HuH-7.5 (cell line): ENCODE measurements at regions not wholly inside any gene's neighbourhood (a gene's known extent, or its start where the extent isn't known, plus 50 kb on each side); places are given as distances from the start of the nearest gene placed in this dataset.
"Not testable (repeated sequence)": the region's sequence is repeated elsewhere in the genome, so short reads cannot be mapped to it uniquely, and the experiment has no call there.

ENCODE experiments used
- DNase-seq: peaks from one replicate; pipeline ENCODE4 v3.0.0; 2011; ENCODE audit warnings: low spot score

DNA sequence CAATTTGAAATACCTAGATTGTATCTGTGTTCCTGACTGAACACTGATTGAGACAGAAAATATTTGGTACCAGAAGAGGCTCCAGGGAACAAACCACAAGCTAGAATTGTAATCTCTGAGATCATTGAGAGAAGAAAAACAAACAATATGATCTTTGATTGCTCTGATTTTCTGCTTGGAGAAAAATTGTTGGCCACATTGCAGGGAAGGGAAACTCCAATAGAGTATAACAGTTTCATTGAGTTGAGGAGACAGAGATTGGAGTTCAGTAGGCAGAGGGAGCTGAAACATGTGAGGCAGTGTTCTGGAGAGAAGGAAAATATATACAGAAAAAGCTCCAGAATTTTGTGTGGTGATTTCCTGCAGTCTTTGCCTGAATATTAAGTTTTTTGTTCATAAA is 158.2 kb downstream of the C4orf33 start:
- no peak for DNase-seq

DNA sequence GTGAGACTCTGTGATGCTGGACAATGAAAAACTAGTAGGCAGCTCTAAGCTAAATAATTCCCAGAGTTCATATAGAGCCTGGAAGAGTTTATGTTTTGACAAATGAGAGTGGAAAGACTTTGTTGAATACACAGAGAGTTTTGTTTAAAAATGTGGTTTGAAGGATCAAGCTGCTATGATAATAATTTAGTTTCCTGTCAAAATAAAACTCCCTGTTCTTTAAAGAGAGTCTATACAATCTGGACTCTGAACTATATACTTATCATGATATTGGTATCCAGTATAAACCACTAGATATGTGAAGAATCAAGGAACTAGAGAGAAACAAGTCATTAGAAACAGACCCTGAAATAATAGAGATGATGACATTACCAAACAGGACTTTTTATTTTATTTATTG is 158.6 kb downstream of the C4orf33 start:
- no peak for DNase-seq

DNA sequence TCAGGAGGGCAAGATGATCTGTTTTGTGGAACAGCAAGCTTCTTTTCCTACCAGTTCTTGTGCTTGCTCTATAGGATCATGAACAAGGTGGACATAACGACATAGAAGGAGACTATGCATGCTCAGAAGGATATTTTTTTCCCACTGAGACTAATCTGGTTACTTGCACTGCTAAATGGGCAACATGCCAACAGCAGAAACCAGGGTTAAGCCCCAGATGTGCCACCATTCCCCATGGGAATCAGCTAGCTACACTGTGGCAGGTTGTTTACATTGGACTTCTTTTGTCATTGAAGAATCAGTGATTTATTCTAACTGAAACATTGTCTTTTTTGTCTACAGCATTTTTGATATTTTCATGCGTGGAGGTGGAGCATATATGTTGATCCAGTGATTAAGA is 165.6 kb downstream of the C4orf33 start:
- DNase-seq: no peak

DNA sequence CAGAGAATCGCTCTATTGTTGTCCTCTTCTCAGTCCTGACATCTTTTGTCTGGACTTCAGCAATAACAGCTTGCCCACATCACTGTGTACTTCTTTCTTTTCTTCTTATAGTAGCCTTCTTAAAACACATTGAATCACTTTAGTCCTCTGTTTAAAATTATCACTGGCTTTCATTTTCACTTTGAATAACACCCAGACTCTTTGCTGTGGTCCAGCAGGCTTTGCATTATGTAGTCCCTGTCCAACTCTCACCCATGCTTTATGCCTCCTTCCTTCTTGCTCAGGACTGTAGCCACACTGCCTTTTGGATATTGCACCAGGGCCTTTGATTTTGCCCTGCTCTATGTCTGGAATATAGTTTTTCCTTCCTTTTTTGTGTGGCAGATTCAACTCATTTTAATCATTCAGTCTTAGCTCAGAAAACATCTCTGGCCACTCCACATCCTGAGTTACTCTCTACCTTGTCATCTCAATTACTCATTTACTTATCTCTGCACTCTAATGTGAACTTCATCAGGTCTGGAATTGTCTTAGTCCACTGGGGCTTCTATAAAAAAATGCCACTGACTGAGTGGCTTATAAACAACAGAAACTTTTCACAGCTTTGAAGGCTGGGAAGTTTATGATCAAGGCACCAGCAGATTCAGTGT is 168.2 kb downstream of the C4orf33 start:
- no peak for DNase-seq

DNA sequence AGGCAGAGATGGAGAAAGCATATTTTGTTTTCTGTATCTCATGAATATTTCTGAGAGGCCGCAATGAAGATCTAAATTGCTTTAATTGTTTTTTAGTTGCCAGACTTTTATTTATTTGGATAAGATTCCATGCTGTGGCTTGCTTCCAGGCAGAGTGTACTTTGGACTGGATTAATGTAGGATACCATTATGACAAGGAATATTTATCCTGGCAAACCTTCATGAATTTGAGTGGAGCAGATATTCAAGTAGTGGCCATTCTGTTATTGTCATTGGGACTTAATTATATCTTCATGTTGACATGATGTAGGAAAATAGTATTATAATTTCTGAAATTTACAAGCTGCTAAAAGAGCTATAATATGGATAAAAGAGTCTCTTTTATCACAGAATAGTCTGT is 182.9 kb downstream of the C4orf33 start:
- no peak for DNase-seq

DNA sequence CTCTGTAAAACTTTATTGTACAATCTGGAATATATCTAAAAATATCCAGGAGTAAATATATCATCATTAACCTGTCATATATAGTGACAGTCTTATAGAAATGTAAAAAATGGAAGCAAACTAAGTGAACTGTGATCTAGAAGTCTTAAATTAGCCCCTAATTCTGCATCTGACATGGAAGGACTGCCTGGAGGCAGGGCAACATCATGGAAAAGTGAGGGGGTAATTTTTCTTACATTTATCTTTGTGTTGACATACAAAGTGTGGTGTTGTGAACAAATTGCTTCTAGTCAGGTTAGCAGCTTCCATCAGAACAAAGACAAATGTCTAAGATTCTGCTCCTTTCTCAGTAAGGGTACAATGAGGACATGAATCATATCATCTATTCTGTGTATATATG is 186.3 kb downstream of the C4orf33 start:
- DNase-seq: no peak

DNA sequence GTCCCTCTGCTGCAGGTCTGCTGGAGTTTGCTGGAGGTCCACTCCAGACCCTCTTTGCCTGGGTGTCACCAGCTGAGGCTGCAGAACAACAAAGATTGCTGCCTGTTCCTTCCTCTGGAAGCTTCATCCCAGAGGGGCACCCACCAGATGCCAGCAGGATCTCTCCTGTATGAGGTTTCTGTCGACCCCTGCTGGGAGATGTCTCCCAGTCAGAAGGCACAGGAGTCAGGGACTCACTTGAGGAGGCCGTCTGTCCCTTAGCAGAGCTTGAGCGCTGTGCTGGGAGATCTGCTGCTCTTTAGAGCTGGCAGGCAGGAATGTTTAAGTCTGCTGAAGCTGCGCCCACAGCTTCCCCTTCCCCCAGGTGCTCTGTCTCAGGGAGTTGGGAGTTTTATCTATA is 196.2 kb downstream of the C4orf33 start:
- DNase-seq: not testable (repeated sequence)

DNA sequence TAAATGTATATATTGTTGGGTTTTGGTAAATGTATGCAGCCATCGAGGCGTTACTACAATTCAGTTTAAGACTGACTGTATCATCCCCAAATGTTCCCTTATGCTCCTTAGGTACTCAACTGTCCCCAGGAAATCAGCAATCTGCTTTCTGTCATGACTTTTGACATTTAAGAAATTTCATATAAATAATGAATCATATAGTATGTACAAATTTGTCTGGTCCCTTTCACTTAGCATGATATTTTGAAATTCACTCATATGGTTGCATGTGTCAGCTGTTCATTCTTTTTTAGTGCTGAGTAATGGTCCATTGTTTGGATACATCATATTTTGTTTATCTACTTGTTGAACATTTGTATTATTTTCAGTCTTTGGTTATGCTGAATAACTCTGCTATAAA is 218.8 kb downstream of the C4orf33 start:
- DNase-seq: no peak

DNA sequence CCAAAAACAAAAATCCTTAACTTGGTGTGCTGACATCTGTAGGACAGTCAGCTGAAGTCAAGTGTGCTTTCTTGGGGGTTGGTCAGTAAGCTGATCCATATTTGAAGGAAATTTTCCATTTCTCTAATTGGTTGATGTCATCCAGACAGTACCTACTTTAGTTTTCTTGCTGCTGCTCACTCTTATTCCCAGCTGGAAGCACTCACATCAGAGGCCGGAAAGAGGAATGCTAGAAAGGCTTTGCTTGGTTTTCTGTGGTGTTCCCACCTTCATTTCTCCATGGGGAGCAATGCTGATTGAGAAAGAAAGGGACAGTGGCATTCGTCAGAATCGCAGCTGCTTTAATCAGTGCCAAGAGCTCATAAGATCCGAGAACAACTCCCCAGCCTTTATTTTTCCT is 227.0 kb downstream of the C4orf33 start:
- no peak for DNase-seq

DNA sequence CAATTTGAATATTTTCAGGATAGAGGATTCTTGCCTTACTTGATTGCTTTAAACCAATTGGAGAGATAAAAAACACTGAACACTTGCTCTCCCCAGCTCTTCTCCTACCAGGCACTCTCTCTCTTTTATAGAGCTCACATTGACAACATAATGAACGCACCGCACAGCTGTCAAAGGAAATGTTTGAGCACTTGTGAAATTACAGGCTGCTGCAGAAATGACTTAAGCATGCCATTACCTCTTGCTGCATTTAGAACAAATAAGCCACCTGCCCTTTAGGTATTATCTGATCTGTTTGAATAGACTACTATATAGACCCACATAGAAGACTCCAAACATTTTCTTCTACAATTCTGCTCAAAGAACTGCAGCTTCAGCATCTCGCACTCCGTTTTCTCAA is 227.7 kb downstream of the C4orf33 start:
- DNase-seq: no peak

DNA sequence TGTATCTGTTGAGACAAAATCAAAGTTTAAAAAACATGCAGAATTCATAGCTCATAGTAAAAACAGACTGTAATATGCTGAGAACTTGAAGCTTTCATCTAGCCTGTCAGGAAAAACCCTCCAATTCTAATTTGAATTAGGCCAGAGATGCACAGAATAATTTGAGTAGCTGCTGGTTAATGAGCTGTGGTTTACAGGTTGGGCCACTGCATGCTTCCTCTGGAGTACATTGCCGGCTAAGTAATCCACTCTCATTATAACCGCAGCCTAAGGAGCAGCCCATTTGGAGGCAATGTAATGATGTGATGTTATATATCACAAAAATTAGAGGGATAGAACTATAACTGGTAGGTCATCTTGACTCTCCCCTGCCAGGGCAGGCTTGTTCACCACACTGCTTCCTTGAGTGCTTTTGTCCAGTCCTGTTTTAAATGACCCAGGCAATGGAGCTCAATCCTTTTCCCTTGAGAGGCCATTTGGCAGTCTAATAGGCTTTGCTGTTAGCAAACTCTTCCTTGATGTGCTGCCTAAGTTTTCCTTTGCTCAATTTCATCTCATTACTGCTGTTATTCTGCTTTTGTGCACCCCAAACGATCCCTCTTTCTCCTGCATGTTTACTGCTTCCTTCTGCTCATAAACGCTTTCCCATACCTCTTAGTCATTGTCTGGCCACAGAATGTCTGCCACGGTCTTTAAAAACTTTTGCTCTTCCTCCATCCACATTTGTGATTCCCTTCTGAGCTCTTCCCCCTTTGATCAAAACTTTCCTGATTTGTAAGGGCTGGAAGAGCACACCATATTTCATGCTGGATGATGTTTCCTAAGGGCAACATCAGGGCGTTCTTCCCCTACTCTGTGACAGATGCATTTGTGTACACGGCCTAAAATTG is 230.9 kb downstream of the C4orf33 start:
- no peak for DNase-seq

DNA sequence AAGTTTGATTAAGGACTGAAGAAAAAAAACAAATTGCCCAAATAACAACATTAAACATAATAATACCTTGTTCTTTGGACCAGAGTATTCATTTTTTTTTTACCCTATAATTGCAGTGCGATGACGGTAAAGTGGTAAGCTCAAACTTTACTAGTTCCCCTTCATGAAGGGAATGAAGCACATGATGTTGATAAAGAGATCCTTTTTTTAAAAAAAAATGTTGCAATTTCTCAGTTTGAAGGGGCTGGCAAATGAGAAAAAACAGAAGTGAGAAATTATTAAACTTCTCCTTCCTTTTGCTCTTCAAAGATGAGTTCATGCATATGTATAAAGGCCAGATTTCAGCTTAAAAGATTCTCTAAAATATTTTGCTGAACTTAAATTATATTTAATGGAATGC is 231.7 kb downstream of the C4orf33 start:
- no peak for DNase-seq

DNA sequence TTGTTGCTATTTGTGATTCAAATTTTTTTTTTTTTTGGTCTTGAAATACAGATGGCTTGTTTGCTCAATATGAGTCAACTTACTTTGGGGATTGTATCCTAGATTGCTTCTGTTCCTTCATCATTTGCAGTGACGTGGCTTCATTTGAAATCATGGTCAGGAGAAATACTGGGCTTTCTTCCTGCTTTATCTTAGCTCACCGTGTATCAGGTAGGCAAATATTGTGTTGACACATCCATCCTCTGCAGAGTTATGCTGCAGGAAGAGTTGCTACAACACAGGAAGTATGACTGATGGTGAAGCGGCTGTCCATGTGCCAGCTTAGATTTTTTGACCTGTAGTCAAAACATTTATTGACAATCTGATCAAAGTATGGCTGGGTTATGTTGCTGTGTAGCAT is 232.2 kb downstream of the C4orf33 start:
- no peak for DNase-seq

DNA sequence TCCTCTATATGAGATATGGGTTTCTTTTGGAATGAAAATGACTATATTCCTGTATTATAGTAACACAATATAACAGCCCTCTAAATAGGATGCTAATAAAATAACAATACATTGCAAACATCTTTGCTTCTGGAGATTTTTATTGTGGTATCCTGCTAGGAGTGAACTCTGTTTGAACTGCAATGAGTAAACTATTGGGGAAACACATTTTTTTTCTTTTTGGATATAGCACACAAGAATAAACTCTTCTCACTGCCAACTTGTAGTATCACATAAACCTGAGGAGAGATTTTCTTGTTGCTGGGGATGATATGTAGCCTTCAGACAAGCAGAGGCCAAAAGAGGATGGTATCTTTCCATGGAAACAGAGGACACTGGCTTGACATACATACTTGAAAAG is 238.2 kb downstream of the C4orf33 start:
- DNase-seq: no peak

DNA sequence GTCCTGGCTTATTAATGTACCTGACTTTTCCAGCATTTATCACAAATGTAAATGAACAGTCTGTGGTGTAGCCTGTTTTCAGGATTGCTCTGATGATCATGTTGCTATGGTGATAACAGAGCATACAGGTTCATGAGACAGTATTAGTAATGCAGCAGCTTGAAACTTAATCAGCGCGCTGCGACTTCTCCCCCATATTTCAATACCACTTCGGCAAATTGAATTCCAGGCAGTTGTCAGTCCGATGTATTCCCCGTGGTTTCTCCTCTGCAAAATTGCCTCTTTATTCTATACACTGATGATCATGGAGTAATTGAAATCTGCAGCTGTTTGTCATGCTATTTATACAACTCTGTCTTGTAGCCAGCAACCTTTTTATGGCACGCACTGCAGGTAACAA is 239.3 kb downstream of the C4orf33 start:
- no peak for DNase-seq

DNA sequence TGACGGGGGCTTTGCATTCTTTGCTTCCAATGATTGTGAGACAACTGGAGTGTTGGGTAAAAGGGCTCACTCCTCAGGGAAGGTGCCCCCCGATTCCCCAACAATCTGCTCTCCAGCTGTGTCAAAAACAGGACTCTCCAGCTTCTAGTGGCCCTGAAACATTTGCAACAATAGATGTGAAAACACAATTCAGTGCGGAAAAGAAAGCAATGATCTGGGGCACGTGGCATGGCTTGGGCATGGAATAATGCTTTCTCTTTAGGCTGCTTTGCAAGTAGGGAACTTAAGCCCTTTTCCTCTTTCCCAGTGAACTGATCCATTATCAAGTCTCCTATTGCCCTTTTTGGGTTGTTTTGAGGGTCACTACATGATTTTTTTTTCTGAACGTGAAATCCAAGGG is 239.9 kb downstream of the C4orf33 start:
- no peak for DNase-seq

DNA sequence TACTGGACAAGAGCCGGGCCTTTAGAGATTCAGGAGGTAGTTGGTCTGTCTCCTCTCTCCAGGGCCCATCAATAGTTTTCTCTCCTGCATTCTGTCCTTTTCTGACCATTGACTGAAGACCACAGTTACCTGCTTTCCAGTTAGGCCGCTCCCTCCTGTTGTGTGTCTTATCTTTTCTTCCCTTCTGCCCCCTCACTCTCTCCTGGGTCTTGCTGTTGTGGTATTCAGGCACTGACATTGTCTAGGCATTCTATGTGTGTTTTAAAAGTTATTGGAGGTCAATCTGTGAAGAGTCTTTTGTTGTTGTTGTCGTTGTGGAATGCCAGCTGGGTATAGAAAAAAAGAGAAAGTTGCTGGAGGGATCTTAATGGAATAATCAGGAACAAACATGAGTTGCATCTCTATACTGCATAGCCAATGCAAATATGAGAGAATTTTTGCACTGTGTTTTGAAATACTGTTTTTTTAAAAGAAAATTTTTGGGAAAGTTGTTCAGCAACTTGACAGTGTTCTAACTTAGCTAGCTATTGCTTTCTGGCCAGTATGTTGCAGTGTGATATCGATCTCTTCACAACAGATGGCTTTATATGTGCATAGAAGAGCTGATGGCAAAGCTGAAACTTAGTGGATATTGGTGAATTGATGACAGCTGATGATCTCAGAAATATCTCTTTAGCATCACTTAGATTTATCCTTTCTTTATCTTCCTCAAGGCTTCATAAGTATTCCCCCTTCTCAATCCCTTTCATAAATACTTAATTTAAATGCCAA is 240.7 kb downstream of the C4orf33 start:
- no peak for DNase-seq

DNA sequence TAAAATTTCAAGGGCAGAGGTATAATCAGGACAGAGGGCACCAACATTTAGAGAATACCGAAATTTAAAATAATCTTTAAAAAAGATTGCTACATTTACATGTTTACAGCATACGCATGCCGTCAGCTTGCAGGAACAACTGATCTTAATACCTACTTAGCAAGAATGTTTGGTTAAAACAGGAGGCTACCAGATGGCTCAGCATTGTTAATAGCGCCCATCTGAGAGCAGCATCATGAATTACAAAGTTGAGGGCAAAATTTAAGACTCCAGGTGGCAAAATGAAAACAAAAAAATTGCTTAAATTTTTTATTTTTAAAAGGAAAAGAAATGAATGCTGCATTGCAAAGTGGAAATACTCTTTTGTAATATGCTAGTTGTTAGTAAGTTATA is 241.3 kb downstream of the C4orf33 start:
- DNase-seq: no peak

DNA sequence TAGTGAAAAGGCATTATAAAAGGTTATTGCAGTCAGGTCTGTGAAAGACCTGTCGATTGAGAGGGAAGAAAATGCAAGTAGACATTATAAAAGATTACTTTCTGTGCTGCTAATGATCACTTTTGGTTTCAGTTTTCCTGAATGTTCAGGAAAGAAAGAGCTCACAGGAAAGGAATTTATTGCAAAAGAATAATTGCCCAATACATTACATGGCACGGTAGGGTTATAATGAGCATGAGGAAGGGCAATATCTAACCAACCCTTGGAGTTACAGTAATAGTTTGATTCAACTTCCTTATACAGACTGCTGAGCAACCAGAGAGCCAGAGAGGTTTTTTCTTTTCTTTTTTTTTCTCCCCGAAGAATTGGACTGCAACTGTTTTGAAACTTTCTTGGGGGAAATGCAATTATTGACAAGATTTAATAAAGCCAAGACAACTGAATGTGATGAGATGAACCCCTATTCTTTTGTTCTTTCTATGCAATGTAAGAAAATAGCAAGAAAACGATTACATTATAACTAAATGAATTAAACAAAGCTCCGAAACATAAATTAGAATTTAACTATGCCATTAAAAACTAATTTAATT is 247.0 kb downstream of the C4orf33 start:
- no peak for DNase-seq

DNA sequence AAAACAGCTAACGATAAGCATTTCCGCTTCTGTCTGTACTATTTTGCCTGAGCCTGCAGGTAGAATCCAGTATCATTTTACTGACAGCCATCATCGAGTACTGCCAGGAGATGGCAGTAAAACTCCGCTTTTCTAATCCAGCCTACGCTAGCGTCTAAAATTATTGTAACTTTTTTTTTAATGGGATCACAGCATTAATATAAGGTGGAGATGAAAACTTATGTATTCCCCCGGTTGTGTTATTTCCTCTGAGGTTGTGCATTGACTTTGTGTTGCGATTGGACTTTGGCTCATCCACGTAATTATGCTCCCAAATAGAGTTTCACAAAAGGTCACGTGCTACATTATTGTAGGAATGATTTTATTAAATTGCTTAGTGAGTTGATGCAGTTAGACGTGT is 248.1 kb downstream of the C4orf33 start:
- DNase-seq: no peak

DNA sequence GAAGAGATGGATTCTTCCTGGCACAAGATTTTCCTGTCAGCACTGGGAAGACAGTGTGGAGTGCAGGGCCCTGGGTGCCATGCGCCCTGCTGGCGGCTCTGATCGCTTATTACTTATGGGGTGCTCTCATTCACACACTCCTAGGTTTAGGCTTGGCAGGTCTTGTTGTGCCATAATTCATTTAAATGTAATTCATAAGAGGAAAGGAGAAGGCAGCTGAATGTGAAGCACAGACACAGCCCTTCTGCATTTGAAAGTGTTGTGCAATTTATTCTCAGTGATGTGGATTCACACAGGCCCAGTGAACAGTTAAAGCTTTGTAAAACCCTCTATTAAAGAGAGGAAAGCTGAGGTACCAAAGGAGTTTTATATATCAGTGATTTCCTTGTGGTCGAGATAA is 249.7 kb downstream of the C4orf33 start:
- no peak for DNase-seq

DNA sequence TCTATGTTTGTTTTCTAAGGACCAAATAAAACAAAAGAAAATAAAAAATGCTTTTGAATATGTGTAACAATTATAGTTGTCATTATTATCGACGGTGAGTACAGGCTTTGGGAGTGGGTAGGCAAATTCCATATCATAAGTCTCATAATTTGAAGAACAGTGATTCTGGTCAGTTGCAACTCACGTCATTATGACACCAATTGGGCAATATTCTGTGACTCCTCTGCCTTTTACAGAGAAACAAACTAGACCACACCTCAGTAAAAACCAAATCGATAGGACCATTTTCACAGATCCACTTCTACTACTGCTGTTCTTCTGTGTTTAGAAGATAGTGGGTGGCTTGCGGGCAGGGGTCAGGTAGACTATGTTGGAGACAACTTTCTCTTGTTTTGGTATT is 250.1 kb downstream of the C4orf33 start:
- no peak for DNase-seq

DNA sequence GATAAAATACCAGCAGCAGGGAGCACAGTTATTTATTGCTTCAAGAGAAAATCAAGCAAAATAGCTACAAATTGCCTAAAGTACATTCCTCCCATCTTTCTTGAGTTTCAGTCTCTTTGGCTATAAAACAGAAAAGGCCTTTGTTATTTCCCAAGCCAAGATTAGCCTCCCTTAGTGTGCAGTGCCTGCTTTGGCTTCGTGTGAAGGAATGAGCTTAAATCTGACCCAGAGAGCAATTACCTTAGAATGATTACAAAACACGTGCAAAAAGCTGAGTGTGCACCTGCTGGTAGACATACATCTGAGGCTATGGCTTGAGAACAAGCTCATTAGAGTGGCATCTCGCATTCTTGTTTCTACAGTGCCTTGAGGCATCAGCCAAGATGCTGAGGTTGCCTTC is 250.8 kb downstream of the C4orf33 start:
- no peak for DNase-seq
